ENCODE measurements at regions not wholly inside any gene's neighbourhood (a gene's known extent, or its start where the extent isn't known, plus 50 kb on each side); places are given as distances from the start of the nearest gene placed in this dataset.

DNA sequence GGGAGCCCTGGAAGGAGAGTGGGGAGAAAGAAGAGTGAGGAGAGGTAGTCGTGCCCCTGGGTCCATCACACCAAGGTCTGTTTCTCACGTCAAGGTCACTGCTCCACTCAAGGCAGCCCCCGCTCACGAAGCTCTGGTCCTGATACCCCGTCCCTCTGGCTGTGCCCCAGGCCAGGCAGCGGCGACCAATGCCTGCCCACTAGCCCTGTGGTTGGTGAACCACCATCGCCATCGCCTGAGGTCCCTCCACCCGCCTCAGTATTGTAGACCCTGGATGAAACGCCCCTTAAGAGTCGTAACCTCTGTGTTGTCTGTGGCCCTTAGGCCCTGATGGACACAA is 378.3 kb upstream of the MYT1L start:
- intact Hi-C loops (cut with DNase I) = no loop called here
- ATAC-seq (no peak), DNase-seq (no peak)
- 50 to 63% methylated on average over 2 to 12 of the region's 12 CpGs for WGBS, 2 donors
- Histone ChIP-seq H3K4me3 (no peak overlapping the region), H3K4me1 (no peaks in the 10 kb centered on the region), H3K27me3 (no peaks in the 10 kb centered on the region), H3K36me3 (replicated peaks in 1 of 2; ENCODE audit: insufficient read depth in 1 of 2, low read depth in 2 of 2) (no peaks in the 10 kb centered on the region), H3K27ac (no peak overlapping the region), H3K9me3 (no peaks in the 10 kb centered on the region)
- TF ChIP-seq, protein P1, sequence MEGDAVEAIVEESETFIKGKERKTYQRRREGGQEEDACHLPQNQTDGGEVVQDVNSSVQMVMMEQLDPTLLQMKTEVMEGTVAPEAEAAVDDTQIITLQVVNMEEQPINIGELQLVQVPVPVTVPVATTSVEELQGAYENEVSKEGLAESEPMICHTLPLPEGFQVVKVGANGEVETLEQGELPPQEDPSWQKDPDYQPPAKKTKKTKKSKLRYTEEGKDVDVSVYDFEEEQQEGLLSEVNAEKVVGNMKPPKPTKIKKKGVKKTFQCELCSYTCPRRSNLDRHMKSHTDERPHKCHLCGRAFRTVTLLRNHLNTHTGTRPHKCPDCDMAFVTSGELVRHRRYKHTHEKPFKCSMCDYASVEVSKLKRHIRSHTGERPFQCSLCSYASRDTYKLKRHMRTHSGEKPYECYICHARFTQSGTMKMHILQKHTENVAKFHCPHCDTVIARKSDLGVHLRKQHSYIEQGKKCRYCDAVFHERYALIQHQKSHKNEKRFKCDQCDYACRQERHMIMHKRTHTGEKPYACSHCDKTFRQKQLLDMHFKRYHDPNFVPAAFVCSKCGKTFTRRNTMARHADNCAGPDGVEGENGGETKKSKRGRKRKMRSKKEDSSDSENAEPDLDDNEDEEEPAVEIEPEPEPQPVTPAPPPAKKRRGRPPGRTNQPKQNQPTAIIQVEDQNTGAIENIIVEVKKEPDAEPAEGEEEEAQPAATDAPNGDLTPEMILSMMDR (IDR thresholded peaks at IDR 0.05) = no peak
- no peak for TF ChIP-seq POLR2A (IDR thresholded peaks at IDR 0.05)

DNA sequence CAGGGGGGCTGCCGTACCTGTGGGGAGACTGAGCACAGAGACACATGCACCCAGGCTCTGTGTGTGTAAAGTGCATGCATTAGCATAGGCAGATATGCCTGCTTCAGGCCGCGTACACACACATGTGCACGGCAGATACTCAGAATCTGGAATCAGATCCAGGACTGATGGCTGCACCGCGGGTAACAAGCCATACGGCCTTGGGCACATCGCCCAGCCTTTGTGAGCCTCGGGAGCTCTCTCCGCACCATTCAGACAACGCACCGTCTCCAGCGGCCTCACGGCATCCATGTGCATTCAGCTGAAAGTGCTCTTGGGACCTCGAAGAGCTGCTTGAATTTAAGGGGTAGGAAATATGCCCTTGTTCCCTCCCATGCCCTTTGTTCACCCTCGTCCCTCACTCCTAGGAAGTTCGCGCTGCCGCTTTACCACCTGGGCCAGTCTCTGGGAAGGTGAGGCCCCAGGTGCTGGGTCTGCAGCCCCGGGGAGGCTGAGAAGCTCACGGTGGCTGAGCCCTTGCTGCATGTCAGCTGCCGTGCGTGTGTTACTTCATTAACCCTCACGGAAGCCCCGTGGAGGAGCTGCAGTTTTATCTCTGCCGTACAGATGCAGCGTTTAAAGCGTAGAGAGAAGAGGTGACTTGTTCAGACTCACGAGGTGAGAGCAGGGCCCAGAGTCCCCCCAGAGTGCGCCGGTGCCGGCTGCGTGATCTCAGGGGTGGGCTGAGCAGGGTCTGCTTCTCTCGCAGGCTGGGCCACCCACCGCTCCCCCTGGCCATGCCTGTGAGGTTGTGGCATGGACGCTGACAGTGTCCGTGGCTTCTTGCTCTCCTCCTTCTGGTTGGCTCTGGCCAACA is 377.7 kb upstream of the MYT1L start:
- Histone ChIP-seq H3K4me3 (no peak overlapping the region), H3K36me3 (replicated peaks in 1 of 2; ENCODE audit: insufficient read depth in 1 of 2, low read depth in 2 of 2) (no peaks in the 10 kb centered on the region), H3K27ac (no peak overlapping the region), H3K4me1 (no peaks in the 10 kb centered on the region), H3K27me3 (no peaks in the 10 kb centered on the region), H3K9me3 (no peaks in the 10 kb centered on the region)
- intact Hi-C loops (cut with DNase I) = no loop called here
- no peak for TF ChIP-seq POLR2A (IDR thresholded peaks at IDR 0.05)
- TF ChIP-seq, protein P1 (IDR thresholded peaks at IDR 0.05) = no peak
- ATAC-seq (no peak), DNase-seq (no peak)
- 59% methylated on average over 26 to 37 of the region's 37 CpGs for WGBS, 2 donors

DNA sequence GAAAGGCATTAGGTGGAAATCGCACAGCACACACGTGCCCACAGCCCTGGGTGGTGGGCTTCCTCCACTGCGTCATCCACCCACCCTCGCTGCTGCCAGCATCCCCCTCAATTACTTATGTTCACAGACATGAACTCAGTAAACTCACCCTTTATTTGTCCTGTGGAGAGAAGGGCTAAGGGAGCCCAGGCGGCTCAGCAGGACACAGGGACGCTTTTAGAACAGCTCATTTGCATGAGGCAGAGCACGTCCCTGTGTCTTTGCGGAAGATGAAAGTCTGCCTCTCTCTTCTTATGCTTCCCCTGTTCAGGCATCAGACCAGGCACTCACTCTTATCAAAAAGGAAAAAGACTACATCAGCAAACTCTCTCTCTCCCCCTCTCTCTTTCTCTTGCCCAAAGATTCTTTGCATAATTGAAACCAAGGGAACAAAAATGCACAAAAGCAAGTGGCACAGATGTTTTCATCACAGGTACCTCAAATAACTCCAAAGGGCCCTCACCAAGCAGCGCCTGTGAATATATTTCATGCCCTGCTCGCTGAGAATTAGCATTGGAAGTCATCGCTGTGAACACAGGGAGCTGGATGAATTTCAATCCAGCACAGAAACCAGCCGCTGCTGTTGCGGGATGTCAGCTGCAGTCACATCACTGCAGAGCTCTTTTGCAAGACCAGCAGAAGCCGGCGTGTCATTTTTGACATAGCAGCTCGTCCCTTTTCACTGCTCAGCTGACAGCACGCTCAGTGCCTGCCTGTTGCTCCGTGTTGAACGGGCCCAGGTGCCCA is 376.3 kb upstream of the MYT1L start:
- ATAC-seq (no peak), DNase-seq (no peak)
- Histone ChIP-seq H3K4me1 (no peaks in the 10 kb centered on the region), H3K36me3 (replicated peaks in 1 of 2; ENCODE audit: insufficient read depth in 1 of 2, low read depth in 2 of 2) (no peaks in the 10 kb centered on the region), H3K27ac (no peak overlapping the region), H3K9me3 (no peaks in the 10 kb centered on the region), H3K27me3 (no peaks in the 10 kb centered on the region), H3K4me3 (no peak overlapping the region)
- 29 to 40% methylated on average over 19 of the region's 19 CpGs for WGBS, 2 donors
- intact Hi-C loops (cut with DNase I) = no loop called here
- TF ChIP-seq, protein P1 (IDR thresholded peaks at IDR 0.05) = no peak
- TF ChIP-seq POLR2A (IDR thresholded peaks at IDR 0.05) = no peak

DNA sequence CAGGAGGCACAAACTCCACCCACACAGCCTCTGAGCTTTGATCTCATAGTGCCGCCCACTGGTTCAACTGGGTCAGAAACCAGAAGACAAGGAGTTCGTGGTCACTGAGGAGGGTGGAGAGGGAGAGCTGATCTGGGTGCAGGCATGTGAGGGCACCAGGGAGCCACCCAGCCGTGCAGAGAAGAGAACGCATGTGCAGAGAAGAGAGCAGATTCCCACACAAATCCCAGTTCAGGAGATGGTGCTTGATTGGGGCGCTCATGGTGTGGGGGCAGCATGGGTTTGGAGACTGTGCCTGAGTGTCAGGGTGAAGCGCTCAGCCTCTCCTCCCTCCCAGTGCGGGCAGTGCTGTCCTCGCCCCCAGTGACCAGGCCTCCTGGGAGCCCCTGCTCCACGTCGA is 375.2 kb upstream of the MYT1L start:
- H3K4me1 ChIP-seq = no peaks in the 10 kb centered on the region
- H3K9me3 ChIP-seq = no peaks in the 10 kb centered on the region
- H3K36me3 ChIP-seq (replicated peaks in 1 of 2; ENCODE audit: insufficient read depth in 1 of 2, low read depth in 2 of 2) = no peaks in the 10 kb centered on the region
- H3K27me3 ChIP-seq = no peaks in the 10 kb centered on the region
- intact Hi-C loops (cut with DNase I) = no loop called here
- WGBS, 2 donors = 42 to 44% methylated on average over 7 to 10 of the region's 10 CpGs
- H3K27ac ChIP-seq = no peak overlapping the region
- TF ChIP-seq, protein P1 (IDR thresholded peaks at IDR 0.05) = no peak
- TF ChIP-seq POLR2A (IDR thresholded peaks at IDR 0.05) = no peak
- ATAC-seq = no peak
- DNase-seq = no peak
- H3K4me3 ChIP-seq = no peak overlapping the region

Data from body of pancreas (tissue), 4 donors.